ENCODE measurements at regions not wholly inside any gene's neighbourhood (a gene's known extent, or its start where the extent isn't known, plus 50 kb on each side); places are given as distances from the start of the nearest gene placed in this dataset.

- DNase-seq (ENCODE audit: low spot score), result no peak
Measured at GRCh38 chr18:31247574-31248199, 70.3 kb upstream of the DSG1 start.

GRCh38 chr18:31248783-31249521, 69.0 kb upstream of the DSG1 start:
- no peak for DNase-seq (ENCODE audit: low spot score)

- peak; percentile 37 for DNase-seq (ENCODE audit: low spot score)
Measured at GRCh38 chr18:31250902-31251301, 67.1 kb upstream of the DSG1 start.

- DNase-seq (ENCODE audit: low spot score), result no peak
Measured at GRCh38 chr18:31252522-31252921, 65.4 kb upstream of the DSG1 start.

- DNase-seq (ENCODE audit: low spot score), result peak; percentile 51
Measured at GRCh38 chr18:31255953-31256352, 62.0 kb upstream of the DSG1 start.

GRCh38 chr18:31258789-31259188, 59.2 kb upstream of the DSG1 start:
- DNase-seq (ENCODE audit: low spot score), result no peak

- no peak for DNase-seq (ENCODE audit: low spot score)
Measured at GRCh38 chr18:31261792-31262582, 56.0 kb upstream of the DSG1 start.

GRCh38 chr18:31267823-31268481, 50.0 kb upstream of the DSG1 start:
- no peak for DNase-seq (ENCODE audit: low spot score)
